Pons (tissue), 1 donor: ENCODE measurements at regions not wholly inside any gene's neighbourhood (a gene's known extent, or its start where the extent isn't known, plus 50 kb on each side); places are given as distances from the start of the nearest gene placed in this dataset.
"Not testable (repeated sequence)": the region's sequence is repeated elsewhere in the genome, so short reads cannot be mapped to it uniquely, and the experiment has no call there.

ENCODE experiments used
- DNase-seq: peaks from one replicate; pipeline ENCODE4 v3.0.0-alpha.2; 2016; ENCODE audit warnings: low spot score

DNA sequence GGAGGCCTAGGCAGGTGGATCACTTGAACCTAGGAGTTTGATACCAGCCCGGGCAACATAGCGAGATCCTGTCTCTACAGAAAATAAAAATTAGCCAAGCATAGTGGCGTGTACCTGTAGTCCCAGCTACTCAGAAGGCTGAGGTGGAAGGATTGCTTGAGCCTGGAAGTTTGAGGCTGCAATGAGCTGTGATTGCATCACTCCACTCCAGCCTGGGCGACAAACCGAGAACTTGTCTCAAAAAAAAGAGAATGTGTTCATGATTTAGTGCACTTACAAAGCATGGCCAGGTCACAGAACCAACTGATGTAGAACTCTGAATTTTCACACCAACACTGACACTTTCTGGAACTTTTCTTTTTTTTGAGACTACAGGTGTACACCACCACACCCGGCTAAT lies 182.7 kb downstream of the ZFP64 start:
- no peak for DNase-seq

DNA sequence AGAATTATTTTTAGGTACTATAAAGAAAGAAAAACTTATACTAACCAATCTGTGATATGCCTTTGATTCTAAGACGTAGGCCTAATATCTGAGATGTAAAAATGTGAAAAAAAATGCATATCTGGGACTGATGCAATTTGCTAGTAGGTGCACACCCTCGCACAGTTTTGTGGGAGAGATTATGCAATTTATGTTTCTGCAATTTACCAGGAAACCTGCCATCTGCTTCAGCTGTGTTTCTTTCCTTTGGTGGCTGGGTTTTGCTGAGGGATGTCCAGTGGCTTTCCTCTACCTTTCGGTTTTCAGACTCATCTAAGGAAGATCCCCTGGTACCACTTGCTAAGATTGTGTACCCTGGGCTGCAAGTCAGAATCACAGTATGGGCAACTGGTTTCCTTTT lies 186.9 kb downstream of the ZFP64 start:
- no peak for DNase-seq

DNA sequence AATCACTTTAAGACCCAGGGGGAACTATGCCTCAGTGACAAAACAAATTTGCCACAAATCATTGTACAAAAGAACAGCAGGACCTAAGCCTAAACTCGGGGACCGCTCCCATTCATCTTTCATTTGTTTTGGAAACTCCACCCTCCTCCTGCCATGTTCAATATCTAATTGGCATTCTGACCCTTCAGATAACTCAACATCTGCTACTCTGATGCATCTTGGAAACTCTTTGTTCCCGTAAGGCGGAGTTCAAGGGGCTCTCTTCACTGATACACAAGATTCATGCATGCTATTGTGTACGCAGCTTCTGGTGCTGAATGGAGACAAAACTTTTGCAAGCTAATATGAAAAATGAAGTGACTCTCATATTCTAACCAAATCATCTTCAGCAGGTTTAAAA lies 187.6 kb downstream of the ZFP64 start:
- DNase-seq: no peak

DNA sequence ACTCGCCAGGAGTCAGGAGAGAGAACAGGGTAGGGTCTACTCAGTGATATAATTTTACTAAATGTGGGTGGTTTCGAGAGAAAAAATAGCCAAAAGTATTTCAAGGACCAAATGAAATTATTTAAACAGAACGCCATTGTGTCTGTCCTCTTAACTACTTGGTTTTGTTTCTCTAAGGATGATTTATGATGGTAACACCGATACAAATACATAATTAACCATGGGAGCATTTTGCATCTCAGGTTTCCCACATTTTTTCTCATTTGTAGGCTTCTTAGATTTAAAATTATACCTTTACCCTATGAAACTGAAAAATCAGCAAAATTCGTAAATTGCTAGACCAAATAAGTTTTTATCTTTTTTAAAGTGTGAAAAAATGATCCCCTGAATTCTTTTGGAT lies 188.2 kb downstream of the ZFP64 start:
- no peak for DNase-seq

DNA sequence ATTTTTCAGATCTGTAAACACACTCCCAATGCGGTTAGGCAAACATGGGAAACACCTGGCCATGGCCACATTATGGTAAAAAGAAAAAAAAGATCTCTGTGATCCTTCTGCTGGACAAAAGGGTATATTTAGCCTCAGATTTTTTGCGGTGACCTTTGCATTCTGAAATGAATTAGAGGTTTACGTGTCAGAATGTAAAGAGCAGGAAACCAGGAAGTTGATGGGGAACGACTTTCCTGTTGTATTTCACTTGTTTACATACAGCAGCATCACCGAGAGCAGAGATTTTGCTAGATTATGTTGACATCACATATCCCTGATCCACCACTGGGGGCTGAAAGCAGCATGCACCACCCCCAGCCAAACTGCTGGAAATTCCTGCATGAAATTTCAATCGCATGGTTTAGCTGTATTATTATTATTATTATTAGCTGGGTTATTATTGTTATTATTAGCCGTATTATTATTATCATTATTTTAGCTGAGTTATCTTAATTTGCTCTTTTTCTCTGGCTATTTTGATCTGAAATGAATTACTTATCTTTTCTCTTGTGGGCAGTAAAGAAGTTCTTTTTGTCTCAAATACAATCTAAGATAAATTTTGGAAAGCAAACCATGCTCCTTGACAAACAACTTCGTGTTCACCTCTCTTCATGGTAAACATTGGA lies 189.4 kb downstream of the ZFP64 start:
- DNase-seq: no peak

DNA sequence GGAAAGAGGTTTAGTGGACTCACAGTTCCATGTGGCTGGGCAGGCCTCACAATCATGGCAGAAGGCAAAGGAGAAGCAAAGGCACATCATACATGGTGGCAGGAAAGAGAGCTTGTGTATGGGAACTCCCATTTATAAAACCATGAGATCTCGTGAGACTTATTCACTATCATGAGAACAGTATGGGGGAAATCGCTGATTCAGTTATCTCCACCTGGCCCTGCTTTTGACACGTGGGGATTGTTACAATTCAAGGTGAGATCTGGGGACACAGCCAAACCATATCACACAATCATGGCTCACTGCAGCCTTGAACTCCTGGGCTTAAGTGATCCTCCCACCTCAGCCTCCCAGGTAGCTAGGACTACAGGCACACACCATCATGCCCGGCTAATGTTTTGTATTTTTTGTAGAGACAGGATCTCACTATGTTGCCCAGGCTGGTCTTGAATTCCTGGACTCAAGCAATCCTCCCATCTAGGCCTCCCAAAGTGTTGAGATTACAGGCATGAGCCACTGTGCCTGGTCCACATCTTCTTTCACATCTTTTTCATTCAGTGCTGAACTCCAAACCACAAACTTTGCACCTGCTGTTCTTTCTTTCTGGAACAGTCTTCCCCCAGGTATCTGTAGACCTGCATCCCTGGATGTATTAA lies 194.2 kb downstream of the ZFP64 start:
- not testable (repeated sequence) for DNase-seq

DNA sequence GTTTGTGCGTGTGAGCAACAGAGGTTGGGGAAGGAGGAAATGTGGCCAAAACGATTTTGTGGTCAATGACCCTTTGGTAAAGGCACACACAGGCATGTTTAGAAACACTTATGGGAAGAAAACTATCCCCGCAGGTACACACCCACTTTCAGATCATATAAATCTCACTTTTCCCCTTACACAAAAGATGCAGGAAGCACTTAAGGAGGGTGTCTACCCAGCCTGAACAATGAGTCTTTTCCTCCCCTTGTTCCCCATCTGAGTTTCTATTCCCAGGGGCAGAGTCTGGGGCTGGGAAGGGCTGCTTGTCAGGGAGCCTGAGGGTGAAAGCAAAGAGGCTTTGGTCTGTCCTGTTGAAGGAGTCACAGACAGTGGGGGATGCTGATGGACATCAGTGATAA lies 193.2 kb upstream of the SALL4 start:
- DNase-seq: no peak

DNA sequence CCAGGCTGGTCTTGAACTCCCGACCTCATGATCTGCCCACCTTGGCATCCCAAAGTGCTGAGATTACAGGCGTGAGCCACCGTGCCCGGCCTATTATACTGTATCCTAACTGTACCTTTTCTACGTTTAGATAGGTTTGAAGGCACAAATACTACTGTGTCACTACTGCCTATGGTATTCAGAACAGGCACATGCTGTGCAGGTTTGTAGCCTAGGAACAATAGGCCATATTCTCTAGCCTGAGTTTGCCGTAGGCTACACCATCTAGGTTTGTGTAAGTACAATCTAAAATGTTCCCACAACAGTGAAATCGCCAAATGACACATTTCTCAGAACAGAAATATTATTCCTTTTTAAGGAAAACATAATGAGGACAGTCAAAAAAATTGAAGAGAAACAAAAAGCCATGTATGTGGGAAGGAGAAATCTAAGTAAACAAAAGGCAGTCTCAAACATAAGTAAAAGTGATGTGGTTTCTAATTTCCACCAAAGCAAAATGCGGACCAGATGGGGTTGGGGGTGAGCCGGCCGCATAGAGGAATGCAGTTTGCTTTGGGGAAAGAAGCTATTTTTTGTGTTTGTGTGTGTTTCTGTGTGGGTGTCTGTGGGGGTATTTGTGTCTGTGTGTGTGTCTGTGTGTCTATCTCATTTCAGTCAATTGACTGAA lies 192.6 kb upstream of the SALL4 start:
- DNase-seq: no peak

DNA sequence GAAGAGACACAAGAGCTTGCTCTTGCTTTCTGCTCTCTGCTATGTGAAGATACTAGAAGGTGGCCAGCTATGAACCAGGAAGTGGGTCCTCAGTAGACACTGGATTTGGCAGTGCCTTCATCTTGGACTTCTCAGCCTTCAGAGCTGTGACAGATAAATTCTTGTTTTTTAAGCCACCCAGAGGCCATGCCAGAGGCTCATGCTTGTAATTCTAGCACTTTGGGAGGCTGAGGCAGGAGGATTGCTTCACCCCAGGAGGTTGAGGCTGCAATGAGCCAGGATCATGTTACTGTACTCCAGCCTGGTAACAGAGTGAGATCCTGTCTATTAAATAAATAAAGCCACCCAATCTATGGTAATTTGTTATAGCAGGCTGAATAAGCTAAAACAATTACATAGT lies 185.5 kb upstream of the SALL4 start:
- DNase-seq: no peak

DNA sequence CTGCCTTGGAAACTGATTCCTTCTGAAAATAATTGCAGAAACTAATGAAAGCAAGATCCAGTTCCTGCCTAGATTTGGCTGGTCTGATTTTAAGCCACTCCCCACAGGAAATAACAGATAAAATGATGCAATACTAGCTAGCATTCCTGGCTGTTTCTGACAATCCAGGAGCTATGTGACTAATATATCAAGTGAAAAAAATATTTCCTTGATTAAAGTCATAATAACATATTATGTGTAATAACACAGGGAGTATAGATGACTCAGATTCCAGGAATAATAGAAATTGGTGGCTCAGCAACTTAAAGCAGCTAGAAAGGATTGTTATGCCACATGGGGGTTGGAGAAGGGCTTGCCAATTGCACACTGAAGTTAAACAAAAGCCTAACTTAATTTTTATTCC lies 182.7 kb upstream of the SALL4 start:
- peak; percentile 2 for DNase-seq

DNA sequence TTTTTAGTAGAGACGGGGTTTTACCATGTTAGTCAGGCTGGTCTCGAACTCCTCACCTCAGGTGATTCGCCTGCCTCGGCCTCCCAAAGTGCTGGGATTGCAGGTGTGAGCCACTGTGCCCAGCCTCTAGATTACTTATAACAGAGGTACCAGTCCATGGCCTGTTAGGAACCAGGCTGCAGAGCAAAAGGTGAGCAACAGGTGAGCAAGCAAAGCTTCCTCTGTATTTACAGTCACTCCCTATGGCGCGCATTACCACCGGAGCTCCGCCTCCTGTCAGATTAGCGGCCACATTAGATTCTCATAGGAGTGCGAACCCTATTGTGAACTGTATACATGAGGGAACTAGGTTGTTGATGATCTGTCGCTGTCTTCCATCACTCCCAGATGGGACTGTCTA lies 178.0 kb upstream of the SALL4 start:
- no peak for DNase-seq

DNA sequence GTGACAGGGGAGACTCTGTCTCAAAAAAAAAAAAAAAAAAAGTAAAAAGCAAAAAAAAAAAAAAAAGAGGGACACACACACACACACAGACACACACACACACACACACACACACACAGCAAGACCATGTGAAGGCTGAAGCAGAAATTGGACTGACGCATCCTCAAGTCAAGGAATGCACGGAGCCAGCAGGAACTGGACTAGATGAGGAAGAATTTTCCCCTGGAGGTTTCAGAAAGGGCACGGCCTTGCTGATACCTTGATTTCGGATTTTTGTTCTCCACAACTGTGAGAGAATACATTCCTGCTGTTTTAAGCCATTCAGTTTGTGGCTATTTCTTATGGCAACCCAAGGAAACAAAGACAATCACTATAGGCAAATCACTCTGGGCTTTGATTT lies 176.9 kb upstream of the SALL4 start:
- DNase-seq: no peak

DNA sequence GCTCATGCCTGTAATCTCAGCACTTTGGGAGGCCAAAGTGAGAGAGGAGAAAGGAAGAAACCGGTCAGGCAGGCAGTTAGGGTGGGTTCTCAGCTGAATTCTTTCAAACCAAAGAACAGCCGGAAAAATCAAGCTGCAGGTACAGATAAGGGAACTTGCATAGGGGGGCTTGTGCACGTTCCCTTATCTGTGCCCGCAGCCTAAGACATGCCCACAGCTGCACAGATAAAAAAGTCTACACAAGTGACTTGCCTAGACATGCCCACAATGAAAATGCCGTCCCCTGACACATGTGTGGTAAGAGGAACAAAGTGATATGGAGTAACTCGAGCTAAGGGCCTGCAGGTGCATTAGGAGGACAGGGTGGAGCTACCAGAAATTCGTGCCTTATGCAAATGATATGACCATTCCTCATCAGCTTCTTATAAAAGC lies 175.8 kb upstream of the SALL4 start:
- no peak for DNase-seq

DNA sequence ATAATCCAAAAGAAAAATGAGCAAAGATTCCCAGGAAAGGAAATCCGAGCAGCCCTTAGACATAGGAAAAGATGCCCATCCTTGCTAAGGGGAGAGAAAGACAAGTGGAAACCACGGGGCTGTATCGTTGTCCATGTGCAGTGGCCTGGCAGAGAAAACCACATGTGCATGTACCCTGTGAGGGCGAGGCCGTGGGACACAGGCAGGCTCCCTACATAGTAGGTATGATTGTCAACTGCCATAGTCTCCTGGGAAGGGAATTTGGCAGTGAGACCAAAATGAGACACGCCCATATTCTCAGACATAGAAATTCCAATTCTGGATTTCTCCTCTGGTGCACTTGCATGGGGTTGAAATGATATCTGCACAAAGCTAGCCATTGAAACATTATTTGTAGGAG lies 169.7 kb upstream of the SALL4 start:
- DNase-seq: no peak

DNA sequence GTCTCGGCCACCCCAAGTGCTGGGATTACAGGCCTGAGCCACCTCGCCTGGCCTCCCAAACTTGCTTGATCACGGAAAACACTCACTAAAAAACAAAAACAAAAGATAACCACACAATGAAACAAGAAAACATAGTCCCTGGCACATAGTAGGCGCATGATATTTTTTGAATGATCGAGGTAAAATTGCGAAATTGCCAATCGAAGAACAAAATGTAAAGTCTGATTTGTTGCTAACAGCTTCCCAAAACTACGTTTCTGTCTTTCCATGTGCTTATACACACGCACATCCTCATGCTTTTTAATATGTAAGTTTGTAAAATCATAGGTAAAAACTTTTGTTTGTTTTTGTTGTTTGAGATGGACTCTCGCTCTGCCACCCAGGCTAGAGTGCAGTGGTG lies 168.5 kb upstream of the SALL4 start:
- no peak for DNase-seq

DNA sequence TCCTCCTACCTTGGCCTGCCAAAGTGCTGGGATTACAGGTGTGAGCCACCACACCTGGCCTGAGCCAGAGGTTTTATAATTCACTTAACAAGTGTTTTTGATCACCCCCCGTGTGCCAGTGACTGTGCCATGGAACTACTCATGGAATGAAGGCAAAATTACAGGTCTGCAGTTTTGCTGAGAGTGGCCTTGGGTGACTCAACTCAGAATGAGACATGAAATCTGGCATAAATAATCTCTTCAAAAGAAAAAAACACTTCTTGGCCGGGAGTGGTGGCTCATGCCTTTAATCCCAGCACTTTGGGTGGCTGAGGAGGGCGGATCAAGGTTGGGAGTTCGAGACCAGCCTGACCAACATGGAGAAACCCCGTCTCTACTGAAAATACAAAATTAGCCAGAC lies 166.9 kb upstream of the SALL4 start:
- no peak for DNase-seq

DNA sequence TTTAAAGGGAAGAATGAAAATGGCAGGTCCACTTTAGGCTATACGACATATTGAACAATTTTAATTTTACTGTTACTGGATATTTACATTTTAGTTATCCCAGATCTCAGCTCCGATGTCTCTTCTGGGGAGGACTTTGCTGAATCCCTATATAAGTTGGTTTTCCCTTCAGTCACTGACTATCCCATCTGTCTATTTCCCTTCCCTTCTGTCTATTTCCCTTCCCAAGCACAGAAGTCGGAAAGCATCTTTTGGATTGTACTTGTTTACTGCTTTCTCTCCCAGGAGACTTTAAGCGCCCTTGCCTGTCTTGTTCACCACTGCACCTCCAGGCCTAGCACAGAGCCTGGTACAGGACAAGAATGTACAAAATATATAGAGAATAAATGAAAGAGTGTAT lies 165.8 kb upstream of the SALL4 start:
- DNase-seq: no peak

DNA sequence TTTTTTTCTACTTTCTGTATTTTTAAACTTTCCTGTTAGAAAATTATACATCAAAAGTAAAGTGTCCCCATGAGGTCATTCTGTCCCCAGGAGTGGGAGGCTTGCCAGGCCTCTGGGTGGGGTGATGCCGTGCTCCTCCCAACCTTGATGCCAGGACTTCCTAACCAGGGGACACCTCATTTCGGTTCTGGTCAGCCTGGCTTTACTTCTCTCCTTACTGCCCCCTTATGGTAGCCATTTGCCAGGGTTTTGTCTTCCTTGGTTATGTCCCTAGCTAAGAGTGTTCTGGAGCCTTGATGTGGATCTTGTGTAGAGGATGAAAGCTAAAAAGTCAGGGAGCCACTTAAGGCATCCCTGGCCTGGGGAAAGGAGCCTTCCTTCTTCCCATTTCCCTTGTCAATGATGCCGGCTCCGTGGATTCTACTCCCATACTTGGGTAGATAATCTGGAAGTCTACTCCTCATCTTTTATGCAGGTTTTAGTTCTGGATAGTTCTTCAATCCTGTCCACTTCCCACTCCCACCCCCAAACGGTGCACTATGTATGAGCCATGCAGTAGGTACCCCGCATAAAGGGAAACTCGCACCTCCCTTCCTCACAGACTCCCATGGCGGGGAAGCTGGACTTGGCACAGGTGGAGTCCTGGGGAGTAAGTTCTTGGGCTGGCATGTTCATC lies 164.1 kb upstream of the SALL4 start:
- DNase-seq: peak; percentile 77

DNA sequence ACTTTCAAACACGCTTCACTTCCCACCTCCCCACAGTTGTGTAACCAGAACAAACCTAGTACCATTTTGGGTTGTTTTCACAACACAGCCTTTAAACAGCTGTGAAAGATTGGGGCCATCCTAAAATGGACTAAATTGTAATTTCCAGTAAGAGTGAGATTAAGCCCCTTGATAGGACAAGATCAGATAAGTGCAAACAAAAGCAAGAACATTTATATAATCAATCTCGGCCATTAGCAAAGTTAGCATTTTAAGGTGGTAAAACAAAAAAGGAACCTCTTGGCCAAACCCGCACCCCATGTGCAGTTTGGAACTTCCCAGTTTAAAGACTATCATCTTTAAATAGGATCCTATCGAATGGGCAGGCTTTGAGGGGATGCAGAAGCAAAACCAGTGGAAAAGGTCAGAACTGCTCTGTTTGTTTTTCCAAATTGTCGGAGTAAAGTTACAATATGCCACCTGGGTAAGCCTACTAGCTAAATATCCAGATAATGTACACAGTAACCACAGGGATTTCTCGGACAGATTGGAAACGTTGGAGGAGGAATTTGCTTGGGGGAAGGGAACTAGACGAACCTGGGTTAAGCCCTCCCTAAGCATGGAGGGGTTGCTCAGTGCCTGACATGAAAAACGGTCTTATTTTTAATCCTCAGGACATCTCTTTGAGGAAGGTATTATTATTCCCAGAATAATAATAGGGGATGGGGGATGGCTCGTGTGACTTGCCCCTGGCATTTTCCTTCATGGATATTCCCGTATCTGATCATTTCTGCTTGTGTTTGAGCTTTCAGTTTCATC lies 159.8 kb upstream of the SALL4 start:
- DNase-seq: no peak

DNA sequence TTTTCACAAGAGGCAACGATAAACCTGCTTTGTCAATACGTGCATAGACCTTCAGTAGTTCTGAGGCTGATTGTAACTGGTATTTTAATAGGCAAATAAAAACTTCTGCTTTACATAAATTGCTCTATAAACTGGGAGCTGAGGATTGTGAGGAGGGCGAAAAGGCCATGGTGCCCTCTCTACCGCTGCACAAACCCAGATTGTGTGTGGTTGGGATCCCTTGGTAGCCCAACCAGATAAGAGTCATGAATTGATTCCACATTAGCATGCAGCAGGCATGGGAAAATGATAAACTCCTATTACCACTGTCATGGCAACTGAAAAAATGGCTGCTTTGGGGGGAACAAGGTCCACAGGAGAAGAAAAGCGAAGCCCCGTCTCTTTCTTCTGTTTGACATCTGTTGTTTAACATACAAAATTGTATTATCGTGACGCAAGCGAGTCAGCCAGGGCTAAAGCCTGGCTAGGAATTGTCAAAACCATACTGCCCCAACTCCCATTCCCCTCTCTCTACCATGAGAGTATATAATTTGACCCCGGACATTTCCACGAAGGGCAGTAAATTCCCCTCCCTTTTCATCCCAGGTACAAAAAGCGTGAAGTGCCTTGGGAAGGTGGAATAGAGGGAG lies 157.8 kb upstream of the SALL4 start:
- DNase-seq: no peak

DNA sequence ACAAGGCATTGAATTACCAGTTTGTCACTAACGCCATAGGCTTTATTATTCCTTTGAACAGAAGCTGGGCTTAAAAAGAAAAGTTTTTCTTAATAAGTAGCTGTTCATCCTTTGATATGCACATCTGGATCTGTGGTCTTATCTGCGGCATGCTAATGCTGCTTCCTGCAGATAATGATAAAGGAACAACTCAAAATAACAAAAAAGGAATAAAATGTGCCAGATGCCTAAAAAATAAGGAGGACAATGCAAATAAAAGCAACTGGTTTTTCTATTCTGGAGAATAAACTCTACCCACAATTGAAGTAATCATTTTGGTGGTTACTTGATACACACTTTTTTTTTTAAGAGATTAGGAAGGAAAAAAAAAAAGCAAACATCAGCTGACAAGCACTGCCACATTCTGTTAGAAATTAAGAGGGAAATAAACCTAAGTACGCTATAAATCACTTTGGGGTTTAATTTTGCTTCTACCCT lies 156.8 kb upstream of the SALL4 start:
- no peak for DNase-seq
